Mesendoderm (in vitro differentiated cells): ENCODE measurements at regions not wholly inside any gene's neighbourhood (a gene's known extent, or its start where the extent isn't known, plus 50 kb on each side); places are given as distances from the start of the nearest gene placed in this dataset.

Experiments used
- DNase-seq: peaks from one replicate; pipeline ENCODE4 v3.0.0; 2013
- H2AK5ac ChIP-seq: 2 replicates; pipeline ENCODE4 v1.6.1; 2013; ENCODE audit warnings: low read length, inconsistent platforms
- H2BK120ac ChIP-seq: 2 replicates; pipeline ENCODE4 v1.6.1; 2013; ENCODE audit warnings: low read depth, mild to moderate bottlenecking, low read length, moderate library complexity, mixed read lengths
- H2BK15ac ChIP-seq: replicated peaks from 2 replicates; pipeline ENCODE4 v1.6.1; 2013; ENCODE audit warnings: low read depth, mild to moderate bottlenecking, moderate library complexity
- H2BK5ac ChIP-seq: 2 replicates; pipeline ENCODE4 v1.6.1; 2013; ENCODE audit warnings: low read length, inconsistent platforms
- H3K18ac ChIP-seq: 2 replicates; pipeline ENCODE4 v1.6.1; 2013; ENCODE audit warnings: mild to moderate bottlenecking, low read length, mixed read lengths
- H3K23ac ChIP-seq: one replicate; pipeline ENCODE4 v1.6.1; 2013; ENCODE audit warnings: low read length
- H3K27ac ChIP-seq: 2 replicates; pipeline ENCODE4 v1.5.1; 2013; ENCODE audit warnings: low read depth, mild to moderate bottlenecking, inconsistent platforms, low read length, moderate library complexity
- H3K27me3 ChIP-seq: 2 replicates; pipeline ENCODE4 v1.6.1; 2013; ENCODE audit warnings: low read length, control low read depth, mild to moderate bottlenecking, inconsistent platforms; ENCODE audit not compliant: insufficient read depth, poor library complexity
- H3K36me3 ChIP-seq: 2 replicates; pipeline ENCODE4 v1.6.1; 2013; ENCODE audit warnings: low read length, inconsistent platforms; ENCODE audit not compliant: control insufficient read depth, insufficient read depth
- H3K4ac ChIP-seq: one replicate; pipeline ENCODE4 v1.6.1; 2013; ENCODE audit warnings: low read depth, mild to moderate bottlenecking, low read length, moderate library complexity
- H3K4me1 ChIP-seq: 2 replicates; pipeline ENCODE4 v1.6.1; 2013; ENCODE audit warnings: low read depth, low read length, inconsistent platforms; ENCODE audit not compliant: control insufficient read depth
- H3K4me2 ChIP-seq: 2 replicates; pipeline ENCODE4 v1.6.1; 2013; ENCODE audit warnings: low read length
- H3K4me3 ChIP-seq: 2 replicates; pipeline ENCODE4 v1.5.1; 2013; ENCODE audit warnings: mild to moderate bottlenecking, low read length
- H3K56ac ChIP-seq: one replicate; pipeline ENCODE4 v1.6.1; 2013; ENCODE audit warnings: low read length
- H3K79me1 ChIP-seq: 2 replicates; pipeline ENCODE4 v1.6.1; 2013; ENCODE audit warnings: low read length, inconsistent platforms
- H3K79me2 ChIP-seq: 2 replicates; pipeline ENCODE4 v1.6.1; 2013; ENCODE audit warnings: mild to moderate bottlenecking, low read length; ENCODE audit not compliant: control insufficient read depth, insufficient read depth
- H3K9ac ChIP-seq: 2 replicates; pipeline ENCODE4 v1.6.1; 2013; ENCODE audit warnings: low read length, inconsistent platforms
- H4K5ac ChIP-seq: one replicate; pipeline ENCODE4 v1.6.1; 2013; ENCODE audit warnings: low read length
- H4K8ac ChIP-seq: one replicate; pipeline ENCODE4 v1.6.1; 2013; ENCODE audit warnings: low read depth, mild to moderate bottlenecking, control low read depth, low read length, moderate library complexity
- WGBS: extraction: QIAGEN DNeasy Blood & Tissue Kit; methylation state at CpG from one replicate; pipeline ENCODE4 v1.1.7; 2013; ENCODE audit warnings: low lambda C conversion rate, missing lambda C conversion rate; ENCODE audit not compliant: insufficient coverage; ENCODE audit errors: extremely low coverage; 5-methylcytosine and 5-hydroxymethylcytosine counted together

- H3K4me2 ChIP-seq, result no peak overlapping the region
- no peak overlapping the region for H3K4me3 ChIP-seq
- H3K18ac ChIP-seq, result no peak overlapping the region
- H4K5ac ChIP-seq, result no peak overlapping the region
- H3K4me1 ChIP-seq, result no peaks in the 10 kb centered on the region
- H3K79me2 ChIP-seq, result no peaks in the 10 kb centered on the region
- no peak overlapping the region for H2AK5ac ChIP-seq
- H4K8ac ChIP-seq, result no peak overlapping the region
- H2BK15ac ChIP-seq, result no peak overlapping the region
- no peak overlapping the region for H2BK120ac ChIP-seq
- WGBS, result no CpG with 5 or more reads among the region's 7 CpGs
- DNase-seq, result no peak
- no peaks in the 10 kb centered on the region for H3K79me1 ChIP-seq
- no peak overlapping the region for H3K4ac ChIP-seq
- H3K23ac ChIP-seq, result no peak overlapping the region
- no peak overlapping the region for H3K9ac ChIP-seq
- H3K27me3 ChIP-seq, result no peaks in the 10 kb centered on the region
- no peak overlapping the region for H3K56ac ChIP-seq
- no peaks in the 10 kb centered on the region for H3K36me3 ChIP-seq
- H3K27ac ChIP-seq, result no peak overlapping the region
- H2BK5ac ChIP-seq, result no peak overlapping the region
Measured at GRCh38 chr3:181790561-181790960, 78.8 kb downstream of the SOX2 start.

DNA sequence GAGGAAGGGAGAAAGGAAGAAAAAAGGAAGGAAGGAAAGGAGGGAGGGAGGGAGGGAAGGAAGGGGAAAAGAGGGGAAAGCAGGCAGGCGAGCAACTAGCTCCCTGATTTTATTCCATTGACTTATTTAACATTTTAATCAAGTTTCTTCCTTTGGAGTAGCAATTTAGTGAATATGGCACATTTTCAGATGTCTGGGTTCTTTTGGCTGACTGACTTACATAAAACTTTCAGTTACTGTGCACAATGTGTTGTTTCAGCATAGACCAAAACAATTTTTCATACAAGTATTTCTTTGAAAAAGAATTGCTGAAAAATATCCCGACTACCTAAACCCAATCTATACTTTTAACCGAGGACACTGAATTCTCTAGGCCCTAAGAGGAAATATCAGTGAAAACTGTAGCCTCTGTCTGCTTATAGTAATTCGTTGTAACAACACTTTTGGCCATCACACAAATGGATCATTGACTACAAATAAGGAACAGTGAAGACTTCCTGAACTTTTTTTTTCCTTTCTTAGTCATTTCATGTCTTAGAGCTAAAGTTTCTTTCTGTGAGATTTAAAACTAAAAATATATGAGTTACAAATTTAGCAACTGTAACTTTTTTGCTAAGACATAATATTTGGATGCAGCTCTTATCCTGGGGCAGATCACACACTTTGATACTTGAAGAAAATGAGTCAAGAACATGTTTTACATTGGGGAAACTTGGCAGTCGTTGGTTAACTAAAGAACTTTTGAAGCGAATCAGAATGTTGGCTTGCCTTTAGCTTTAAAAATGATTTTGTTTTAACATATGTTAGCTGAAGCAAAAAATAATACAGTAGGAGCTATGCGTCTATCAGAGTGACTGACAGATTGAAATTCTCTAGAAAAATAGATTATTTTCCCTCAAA, 79.6 kb downstream of the SOX2 start:
- WGBS, result no CpG with 5 or more reads among the region's 7 CpGs
- no peak for DNase-seq

DNA sequence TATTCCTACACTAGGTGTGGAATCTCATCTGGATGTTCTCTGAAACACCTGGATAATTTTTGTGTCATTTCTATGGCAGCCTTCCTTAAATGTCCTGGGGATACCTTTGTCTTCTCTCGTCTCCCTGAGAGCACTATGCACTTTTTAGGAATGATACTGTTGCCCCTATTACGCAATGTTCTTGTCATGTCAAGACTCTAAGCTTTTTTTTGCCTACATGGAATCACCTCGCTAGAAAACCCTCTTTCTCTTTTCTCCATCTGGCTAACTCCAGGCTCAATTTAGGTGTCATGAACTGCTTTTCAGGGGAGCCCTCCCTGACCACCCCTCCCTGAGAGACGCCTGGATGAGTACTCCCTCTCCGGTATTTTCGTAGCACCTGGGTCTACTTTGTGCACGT, 81.3 kb downstream of the SOX2 start:
- no peak for DNase-seq
- no peak overlapping the region for H3K4me3 ChIP-seq
- H3K36me3 ChIP-seq, result no peaks in the 10 kb centered on the region
- H2BK120ac ChIP-seq, result no peak overlapping the region
- no peak overlapping the region for H3K27ac ChIP-seq
- H3K79me1 ChIP-seq, result no peaks in the 10 kb centered on the region
- no peak overlapping the region for H3K4ac ChIP-seq
- H2AK5ac ChIP-seq, result no peak overlapping the region
- H2BK5ac ChIP-seq, result no peak overlapping the region
- WGBS, result no CpG with 5 or more reads among the region's 7 CpGs
- no peak overlapping the region for H3K9ac ChIP-seq
- no peak overlapping the region for H2BK15ac ChIP-seq
- H3K27me3 ChIP-seq, result no peaks in the 10 kb centered on the region
- no peak overlapping the region for H3K18ac ChIP-seq
- H4K5ac ChIP-seq, result no peak overlapping the region
- no peaks in the 10 kb centered on the region for H3K79me2 ChIP-seq
- H3K23ac ChIP-seq, result no peak overlapping the region
- H4K8ac ChIP-seq, result no peak overlapping the region
- no peak overlapping the region for H3K56ac ChIP-seq
- H3K4me2 ChIP-seq, result no peak overlapping the region
- no peaks in the 10 kb centered on the region for H3K4me1 ChIP-seq

More for the DNA sequence above, 79.6 kb downstream of the SOX2 start:
- no peak overlapping the region for H3K23ac ChIP-seq
- H3K36me3 ChIP-seq, result no peaks in the 10 kb centered on the region
- no peak overlapping the region for H3K27ac ChIP-seq
- no peak overlapping the region for H3K4me2 ChIP-seq
- H4K8ac ChIP-seq, result no peak overlapping the region
- H2BK5ac ChIP-seq, result no peak overlapping the region
- H3K9ac ChIP-seq, result no peak overlapping the region
- no peak overlapping the region for H2BK15ac ChIP-seq
- no peaks in the 10 kb centered on the region for H3K79me2 ChIP-seq
- H3K18ac ChIP-seq, result no peak overlapping the region
- H3K4me3 ChIP-seq, result no peak overlapping the region
- no peak overlapping the region for H3K56ac ChIP-seq
- no peak overlapping the region for H2BK120ac ChIP-seq
- H3K79me1 ChIP-seq, result no peaks in the 10 kb centered on the region
- no peak overlapping the region for H3K4ac ChIP-seq
- H3K27me3 ChIP-seq, result no peaks in the 10 kb centered on the region
- no peak overlapping the region for H4K5ac ChIP-seq
- no peak overlapping the region for H2AK5ac ChIP-seq
- no peaks in the 10 kb centered on the region for H3K4me1 ChIP-seq

GRCh38 chr3:181794011-181794790, 82.5 kb downstream of the SOX2 start:
- H3K9ac ChIP-seq, result no peak overlapping the region

DNA sequence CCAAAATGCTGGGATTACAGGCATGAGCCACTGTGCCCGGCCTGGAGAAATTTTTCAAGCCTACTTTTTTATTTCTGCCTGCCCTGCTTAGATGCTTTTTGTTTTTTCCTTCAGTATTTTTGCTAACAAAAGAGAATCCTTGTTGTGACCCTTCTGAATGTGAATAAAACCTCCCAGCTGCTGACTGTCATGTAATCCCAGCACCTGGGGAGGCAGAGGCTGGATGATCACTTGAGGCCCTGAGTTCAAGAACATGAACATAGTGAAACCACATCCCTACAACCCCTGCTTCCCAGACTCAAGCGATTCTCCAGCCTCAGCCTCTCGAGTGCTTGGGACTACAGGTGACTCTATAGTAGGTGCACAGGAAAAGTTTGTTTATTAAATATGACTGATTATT, 84.9 kb downstream of the SOX2 start:
- H2BK120ac ChIP-seq, result no peak overlapping the region
- H4K8ac ChIP-seq, result no peak overlapping the region
- H3K79me1 ChIP-seq, result no peaks in the 10 kb centered on the region
- no CpG with 5 or more reads among the region's 3 CpGs for WGBS
- H3K27me3 ChIP-seq, result no peaks in the 10 kb centered on the region
- H3K9ac ChIP-seq, result no peak overlapping the region
- H3K79me2 ChIP-seq, result no peaks in the 10 kb centered on the region
- H3K36me3 ChIP-seq, result no peaks in the 10 kb centered on the region
- H3K56ac ChIP-seq, result no peak overlapping the region
- H4K5ac ChIP-seq, result no peak overlapping the region
- H3K4me2 ChIP-seq, result no peak overlapping the region
- no peak overlapping the region for H2BK5ac ChIP-seq
- no peak overlapping the region for H2AK5ac ChIP-seq
- no peak overlapping the region for H2BK15ac ChIP-seq
- H3K4me3 ChIP-seq, result no peak overlapping the region
- H3K23ac ChIP-seq, result no peak overlapping the region
- no peak overlapping the region for H3K18ac ChIP-seq
- no peak overlapping the region for H3K27ac ChIP-seq
- DNase-seq, result no peak
- H3K4me1 ChIP-seq, result no peaks in the 10 kb centered on the region
- no peak overlapping the region for H3K4ac ChIP-seq

More at GRCh38 chr3:181794011-181794790, 82.5 kb downstream of the SOX2 start:
- no peaks in the 10 kb centered on the region for H3K79me1 ChIP-seq
- no peak overlapping the region for H3K27ac ChIP-seq
- H2BK5ac ChIP-seq, result no peak overlapping the region
- no peak overlapping the region for H2BK120ac ChIP-seq
- H4K5ac ChIP-seq, result no peak overlapping the region
- no peaks in the 10 kb centered on the region for H3K79me2 ChIP-seq
- DNase-seq, result no peak
- H2AK5ac ChIP-seq, result no peak overlapping the region
- H3K27me3 ChIP-seq, result no peaks in the 10 kb centered on the region
- no peaks in the 10 kb centered on the region for H3K4me1 ChIP-seq
- no peak overlapping the region for H3K4me3 ChIP-seq
- H3K56ac ChIP-seq, result no peak overlapping the region
- no CpG with 5 or more reads among the region's 4 CpGs for WGBS
- no peak overlapping the region for H4K8ac ChIP-seq
- H3K18ac ChIP-seq, result no peak overlapping the region
- no peak overlapping the region for H2BK15ac ChIP-seq
- no peak overlapping the region for H3K23ac ChIP-seq
- no peak overlapping the region for H3K4me2 ChIP-seq
- H3K36me3 ChIP-seq, result no peaks in the 10 kb centered on the region
- H3K4ac ChIP-seq, result no peak overlapping the region
